ENCODE measurements at regions not wholly inside any gene's neighbourhood (a gene's known extent, or its start where the extent isn't known, plus 50 kb on each side); places are given as distances from the start of the nearest gene placed in this dataset.
A peak's percentile ranks its signal among the peaks of the same experiment; 100 is the strongest.

GRCh38 chr7:17620566-17620965 lies 319.7 kb downstream of the SNX13 start:
- CTCF ChIA-PET, result no interaction called here
- H3K36me3 Mint-ChIP-seq (ENCODE audit: low read depth), result no peaks in the 10 kb centered on the region
- H3K4me3 Mint-ChIP-seq, result no peak overlapping the region
- no peak for DNase-seq
- peaks cover 1% of the 10 kb centered on the region for H3K27me3 Mint-ChIP-seq
- no peak overlapping the region for H3K27ac Mint-ChIP-seq
- no peaks in the 10 kb centered on the region for H3K9me3 Mint-ChIP-seq
- POLR2A ChIA-PET, result no interaction called here
- no peaks in the 10 kb centered on the region for H3K4me1 Mint-ChIP-seq

- Mint-ChIP-seq H3K4me3 (no peak overlapping the region), H3K27ac (no peak overlapping the region), H3K36me3 (ENCODE audit: low read depth) (no peaks in the 10 kb centered on the region), H3K27me3 (peaks cover 1% of the 10 kb centered on the region), H3K9me3 (no peaks in the 10 kb centered on the region), H3K4me1 (no peaks in the 10 kb centered on the region)
- ChIA-PET CTCF (no interaction called here), POLR2A (no interaction called here)
- DNase-seq, result no peak
Observed at GRCh38 chr7:17622451-17622850, 317.8 kb downstream of the SNX13 start.

DNA sequence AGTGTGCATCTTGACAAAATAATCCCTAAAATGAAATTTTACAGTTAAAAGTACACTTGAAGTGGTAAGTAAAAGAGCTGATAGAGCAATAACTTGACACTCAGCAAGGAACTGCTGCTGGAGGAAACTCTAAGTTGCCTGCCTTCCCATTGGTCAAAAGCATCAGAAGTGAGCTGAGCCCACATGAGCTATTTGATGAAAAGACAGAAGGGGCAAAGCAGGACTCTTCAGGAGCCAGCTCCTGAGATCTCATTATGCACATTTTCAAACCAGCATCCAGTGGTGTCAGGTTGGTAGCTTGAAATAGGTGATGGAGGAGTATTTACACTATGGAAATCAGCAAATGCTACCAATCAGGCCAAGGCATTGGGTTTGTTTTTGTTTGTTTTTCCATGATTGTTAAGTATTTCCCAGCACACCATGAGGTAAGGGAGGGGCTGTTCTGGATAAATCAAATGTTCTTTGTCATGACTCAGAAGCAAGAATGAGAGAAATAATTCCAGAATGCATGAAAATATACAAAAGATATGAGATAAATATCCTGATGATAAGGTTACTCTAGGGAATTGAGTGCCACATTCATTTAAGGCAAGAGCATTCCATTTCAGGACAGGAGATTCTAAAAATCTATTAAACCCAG lies 316.6 kb downstream of the SNX13 start:
- ChIA-PET CTCF (interaction anchor here (0.6 kb wide), 1 partner anchor 135 kb away, joined by 3 read pairs; no protein-coding TSS in a partner anchor), POLR2A (no interaction called here)
- DNase-seq, result no peak
- Mint-ChIP-seq H3K36me3 (ENCODE audit: low read depth) (no peaks in the 10 kb centered on the region), H3K4me1 (no peaks in the 10 kb centered on the region), H3K4me3 (no peak overlapping the region), H3K27ac (no peak overlapping the region), H3K9me3 (no peaks in the 10 kb centered on the region), H3K27me3 (no peaks in the 10 kb centered on the region)

DNA sequence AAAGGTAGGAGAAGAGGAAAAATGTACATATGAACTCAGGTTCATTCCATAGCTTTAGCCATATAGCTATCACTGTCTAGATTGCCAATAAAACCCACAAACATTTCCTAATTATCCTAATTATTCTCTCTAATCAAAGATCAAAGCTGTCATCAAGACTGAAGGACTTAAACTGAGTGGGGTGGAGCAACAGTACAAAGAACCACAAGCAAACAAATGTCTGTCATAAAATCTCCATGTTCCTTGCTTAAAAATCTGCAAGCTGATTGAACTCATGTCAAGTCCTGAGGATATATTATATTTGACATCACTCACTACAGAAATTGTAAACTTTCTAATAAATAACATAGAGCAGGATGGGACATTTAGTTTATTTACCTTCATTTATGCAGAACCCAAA lies 315.9 kb downstream of the SNX13 start:
- Mint-ChIP-seq H3K4me3 (no peak overlapping the region), H3K27ac (no peak overlapping the region), H3K36me3 (ENCODE audit: low read depth) (no peaks in the 10 kb centered on the region), H3K9me3 (no peaks in the 10 kb centered on the region), H3K4me1 (no peaks in the 10 kb centered on the region), H3K27me3 (no peaks in the 10 kb centered on the region)
- ChIA-PET CTCF (no interaction called here), POLR2A (no interaction called here)
- DNase-seq, result no peak

GRCh38 chr7:17625043-17625442 lies 315.3 kb downstream of the SNX13 start:
- H3K4me3 Mint-ChIP-seq, result no peak overlapping the region
- H3K9me3 Mint-ChIP-seq, result no peaks in the 10 kb centered on the region
- H3K27me3 Mint-ChIP-seq, result no peaks in the 10 kb centered on the region
- ChIA-PET POLR2A (no interaction called here), CTCF (no interaction called here)
- H3K36me3 Mint-ChIP-seq (ENCODE audit: low read depth), result no peaks in the 10 kb centered on the region
- H3K4me1 Mint-ChIP-seq, result no peaks in the 10 kb centered on the region
- no peak for DNase-seq
- H3K27ac Mint-ChIP-seq, result no peak overlapping the region

GRCh38 chr7:17626235-17626634 lies 314.1 kb downstream of the SNX13 start:
- POLR2A ChIA-PET, result no interaction called here
- Mint-ChIP-seq H3K27ac (no peak overlapping the region), H3K4me1 (no peaks in the 10 kb centered on the region), H3K27me3 (peaks cover 2% of the 10 kb centered on the region), H3K36me3 (ENCODE audit: low read depth) (no peaks in the 10 kb centered on the region), H3K9me3 (no peaks in the 10 kb centered on the region), H3K4me3 (no peak overlapping the region)
- CTCF ChIA-PET, result interaction anchor here (0.8 kb wide), 1 partner anchor 8 kb away, joined by 3 read pairs; no protein-coding TSS in a partner anchor
- no peak for DNase-seq

DNA sequence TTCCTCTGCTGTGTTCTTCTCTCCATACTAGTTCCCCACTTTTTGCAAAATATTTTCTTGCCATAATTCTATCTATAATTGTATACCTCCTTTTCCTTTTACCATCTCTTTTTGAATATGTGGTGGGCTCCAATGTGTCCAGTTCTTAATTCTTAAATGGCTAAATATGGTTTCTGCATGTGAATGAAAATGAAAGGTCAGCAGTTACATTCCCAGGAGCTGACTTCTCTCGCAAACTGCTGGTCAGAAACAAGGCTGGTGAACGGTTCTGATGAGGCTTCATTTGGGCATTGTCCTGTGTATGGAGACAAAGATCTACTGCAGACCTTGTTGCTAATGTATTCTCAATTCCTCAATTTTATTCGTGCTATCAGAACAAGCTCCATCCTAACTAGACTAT lies 309.2 kb downstream of the SNX13 start:
- H3K9me3 Mint-ChIP-seq, result no peaks in the 10 kb centered on the region
- ChIA-PET POLR2A (no interaction called here), CTCF (no interaction called here)
- peaks cover 7% of the 10 kb centered on the region for H3K27me3 Mint-ChIP-seq
- no peaks in the 10 kb centered on the region for H3K36me3 Mint-ChIP-seq (ENCODE audit: low read depth)
- H3K27ac Mint-ChIP-seq, result no peak overlapping the region
- no peaks in the 10 kb centered on the region for H3K4me1 Mint-ChIP-seq
- DNase-seq, result no peak
- no peak overlapping the region for H3K4me3 Mint-ChIP-seq

DNA sequence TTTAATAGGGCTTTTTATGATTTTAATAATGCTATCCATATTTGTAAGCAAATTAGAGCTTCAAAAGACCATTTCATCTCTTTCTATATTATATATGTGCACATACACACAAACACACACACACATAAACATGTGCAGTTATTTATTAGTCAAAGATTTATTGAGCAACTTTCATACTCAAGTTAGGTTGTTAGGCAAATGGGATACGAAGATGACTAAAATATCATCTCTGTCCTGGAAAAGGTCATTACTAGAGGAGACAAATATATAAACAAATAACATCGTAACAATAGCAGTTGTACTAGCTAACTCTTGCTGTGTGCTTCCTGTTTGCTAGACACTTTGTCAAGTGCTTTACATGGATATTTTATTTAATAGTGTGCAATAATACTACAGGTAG lies 307.9 kb downstream of the SNX13 start:
- no peaks in the 10 kb centered on the region for H3K36me3 Mint-ChIP-seq (ENCODE audit: low read depth)
- ChIA-PET POLR2A (no interaction called here), CTCF (interaction anchor here (0.6 kb wide), 1 partner anchor 235 kb away, joined by 3 read pairs; no protein-coding TSS in a partner anchor)
- H3K9me3 Mint-ChIP-seq, result no peaks in the 10 kb centered on the region
- DNase-seq, result no peak
- H3K4me3 Mint-ChIP-seq, result no peak overlapping the region
- peaks cover 12% of the 10 kb centered on the region for H3K27me3 Mint-ChIP-seq
- H3K27ac Mint-ChIP-seq, result no peak overlapping the region
- H3K4me1 Mint-ChIP-seq, result no peaks in the 10 kb centered on the region

GRCh38 chr7:17633067-17633466 lies 307.2 kb downstream of the SNX13 start:
- H3K9me3 Mint-ChIP-seq, result no peaks in the 10 kb centered on the region
- no peak for DNase-seq
- no peaks in the 10 kb centered on the region for H3K36me3 Mint-ChIP-seq (ENCODE audit: low read depth)
- ChIA-PET POLR2A (no interaction called here), CTCF (interaction anchor here (0.5 to 1.2 kb wide), 4 partner anchors 11 to 236 kb away, joined by 3 read pairs; no protein-coding TSS in a partner anchor)
- no peak overlapping the region for H3K4me3 Mint-ChIP-seq
- no peak overlapping the region for H3K27ac Mint-ChIP-seq
- peaks cover 12% of the 10 kb centered on the region for H3K27me3 Mint-ChIP-seq
- no peaks in the 10 kb centered on the region for H3K4me1 Mint-ChIP-seq

DNA sequence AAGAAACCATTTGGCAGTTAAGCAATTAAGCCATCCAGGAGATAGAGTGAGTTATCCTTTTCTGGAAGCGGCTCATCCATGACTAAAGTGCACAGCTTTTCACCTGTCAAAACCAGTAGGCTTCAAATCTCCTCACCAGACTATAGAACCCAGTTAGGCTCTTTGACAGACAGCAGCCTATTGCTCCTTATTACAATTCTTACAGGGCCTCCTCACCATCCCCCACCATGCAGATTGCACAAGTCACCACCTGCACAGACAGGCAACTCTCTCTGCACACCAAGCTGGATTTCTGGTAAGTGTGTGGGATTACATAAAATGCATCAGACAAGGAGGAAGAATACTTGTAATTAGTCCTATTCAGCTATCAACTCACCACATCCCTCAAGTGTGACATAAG lies 301.6 kb downstream of the SNX13 start:
- no peak for DNase-seq
- H3K4me3 Mint-ChIP-seq, result no peak overlapping the region
- CTCF ChIA-PET, result no interaction called here
- no peaks in the 10 kb centered on the region for H3K36me3 Mint-ChIP-seq (ENCODE audit: low read depth)
- H3K27me3 Mint-ChIP-seq, result peaks cover 12% of the 10 kb centered on the region
- H3K27ac Mint-ChIP-seq, result no peak overlapping the region
- POLR2A ChIA-PET, result no interaction called here
- no peaks in the 10 kb centered on the region for H3K4me1 Mint-ChIP-seq
- H3K9me3 Mint-ChIP-seq, result no peaks in the 10 kb centered on the region

GRCh38 chr7:17640730-17641377 lies 299.4 kb downstream of the SNX13 start:
- Mint-ChIP-seq H3K4me3 (no peak overlapping the region), H3K27me3 (peaks cover 9% of the 10 kb centered on the region), H3K9me3 (peaks cover 3% of the 10 kb centered on the region), H3K36me3 (ENCODE audit: low read depth) (no peaks in the 10 kb centered on the region), H3K4me1 (no peaks in the 10 kb centered on the region), H3K27ac (no peak overlapping the region)
- ChIA-PET CTCF (interaction anchor here (0.7 kb wide), 1 partner anchor 461 kb away, joined by 3 read pairs; no protein-coding TSS in a partner anchor), POLR2A (no interaction called here)
- peak; percentile 33 for DNase-seq

GRCh38 chr7:17645500-17645899 lies 294.8 kb downstream of the SNX13 start:
- DNase-seq, result no peak
- H3K4me3 Mint-ChIP-seq, result no peak overlapping the region
- H3K27me3 Mint-ChIP-seq, result peaks cover 11% of the 10 kb centered on the region
- peaks cover 3% of the 10 kb centered on the region for H3K9me3 Mint-ChIP-seq
- no peaks in the 10 kb centered on the region for H3K4me1 Mint-ChIP-seq
- H3K27ac Mint-ChIP-seq, result no peak overlapping the region
- ChIA-PET CTCF (interaction anchor here (1.1 kb wide), 1 partner anchor 12 kb away, joined by 3 read pairs; no protein-coding TSS in a partner anchor), POLR2A (no interaction called here)
- no peaks in the 10 kb centered on the region for H3K36me3 Mint-ChIP-seq (ENCODE audit: low read depth)

- Mint-ChIP-seq H3K4me3 (no peak overlapping the region), H3K4me1 (no peaks in the 10 kb centered on the region), H3K36me3 (ENCODE audit: low read depth) (no peaks in the 10 kb centered on the region), H3K27me3 (peaks cover 11% of the 10 kb centered on the region), H3K9me3 (peaks cover 3% of the 10 kb centered on the region), H3K27ac (no peak overlapping the region)
- no peak for DNase-seq
- POLR2A ChIA-PET, result no interaction called here
- CTCF ChIA-PET, result interaction anchor here (0.8 to 1.1 kb wide), 2 partner anchors 13 to 26 kb away, joined by 3 read pairs; no protein-coding TSS in a partner anchor
Observed at GRCh38 chr7:17646253-17646956, 293.9 kb downstream of the SNX13 start.

All from activated CD4-positive, alpha-beta T cell treated with anti-CD3 and anti-CD28 coated beads, Interleukin-2, amount 10 ng/mL, durations not matched to agents 7 days and 5 days (primary cell).